GM21367 (cell line): ENCODE measurements at regions not wholly inside any gene's neighbourhood (a gene's known extent, or its start where the extent isn't known, plus 50 kb on each side); places are given as distances from the start of the nearest gene placed in this dataset.
"Not testable (repeated sequence)": the region's sequence is repeated elsewhere in the genome, so short reads cannot be mapped to it uniquely, and the experiment has no call there.

Source experiments
- ATAC-seq: cut with Tn5 transposase; IDR thresholded peaks from one replicate; pipeline ENCODE4 v1.9.1; 2021; ENCODE audit not compliant: unreplicated experiment

DNA sequence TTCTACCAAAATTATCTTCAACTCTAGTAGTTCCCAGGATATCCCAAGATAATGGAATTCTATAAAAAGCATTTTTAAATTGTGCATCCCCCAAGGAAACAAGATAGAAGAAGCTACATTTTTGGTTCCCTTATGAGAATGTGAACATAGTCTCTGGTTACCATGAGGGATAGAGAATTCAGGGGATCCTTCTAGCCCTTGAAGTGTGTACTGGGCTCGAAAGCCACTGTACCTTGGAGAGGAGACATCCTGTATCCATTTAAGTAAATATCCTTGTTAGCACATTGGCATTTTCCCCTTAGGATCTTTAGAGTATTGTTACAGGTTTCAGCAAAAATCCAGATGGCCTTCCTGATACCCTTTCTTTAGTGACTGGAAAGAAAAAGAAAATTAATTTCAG lies 228.5 kb downstream of the RTP5 start:
- no peak for ATAC-seq

GRCh38 chr2:242098445-242099128 lies 229.1 kb downstream of the RTP5 start:
- ATAC-seq, result no peak

GRCh38 chr2:242103093-242103492 lies 233.6 kb downstream of the RTP5 start:
- ATAC-seq, result not testable (repeated sequence)

- ATAC-seq, result not testable (repeated sequence)
These were observed 234.8 kb downstream of the RTP5 start for GRCh38 chr2:242104202-242104956.

- not testable (repeated sequence) for ATAC-seq
These were observed 237.5 kb downstream of the RTP5 start for GRCh38 chr2:242107065-242107464.

GRCh38 chr2:242108797-242109500 lies 239.4 kb downstream of the RTP5 start:
- not testable (repeated sequence) for ATAC-seq

GRCh38 chr2:242109819-242110218 lies 240.3 kb downstream of the RTP5 start:
- not testable (repeated sequence) for ATAC-seq

GRCh38 chr2:242111954-242112353 lies 242.4 kb downstream of the RTP5 start:
- not testable (repeated sequence) for ATAC-seq

DNA sequence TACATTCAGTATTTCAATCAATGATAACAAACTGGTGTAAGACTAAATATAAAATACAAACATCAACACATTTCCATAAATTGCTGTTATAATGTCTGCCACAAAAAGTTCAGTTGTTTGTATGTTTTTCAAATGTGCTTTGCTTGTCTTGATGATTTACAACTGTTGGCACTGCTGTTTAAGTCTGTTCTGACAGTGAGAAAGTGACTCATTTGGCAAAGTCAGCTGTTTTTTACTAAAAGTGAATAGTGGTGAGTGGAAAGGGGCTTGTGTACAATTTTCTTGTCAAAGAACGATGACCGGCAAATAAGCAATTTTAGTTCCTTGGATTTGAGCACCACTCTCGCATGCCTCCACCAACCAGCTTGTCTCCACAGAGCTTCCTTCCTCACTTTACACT lies 244.0 kb downstream of the RTP5 start:
- ATAC-seq, result not testable (repeated sequence)

DNA sequence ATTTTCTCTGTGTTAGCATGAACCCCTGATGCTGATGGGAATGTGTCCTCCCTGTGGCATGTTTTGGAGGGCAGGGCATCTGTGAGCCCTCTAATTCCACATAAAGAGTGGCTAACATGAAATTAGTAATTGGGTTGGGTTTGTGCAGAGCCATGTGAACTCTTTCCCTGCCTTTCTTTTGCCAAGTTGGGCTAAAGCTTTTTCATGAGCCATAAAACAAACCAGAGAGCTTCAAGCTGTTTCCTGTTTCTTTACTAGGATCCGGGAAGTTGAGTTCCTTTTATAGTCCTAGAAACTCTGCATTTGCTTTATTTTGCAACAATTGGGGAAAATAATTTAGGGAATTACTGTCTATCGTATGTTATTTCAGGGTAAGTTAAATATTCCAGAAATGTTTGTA lies 247.1 kb downstream of the RTP5 start:
- ATAC-seq, result not testable (repeated sequence)

DNA sequence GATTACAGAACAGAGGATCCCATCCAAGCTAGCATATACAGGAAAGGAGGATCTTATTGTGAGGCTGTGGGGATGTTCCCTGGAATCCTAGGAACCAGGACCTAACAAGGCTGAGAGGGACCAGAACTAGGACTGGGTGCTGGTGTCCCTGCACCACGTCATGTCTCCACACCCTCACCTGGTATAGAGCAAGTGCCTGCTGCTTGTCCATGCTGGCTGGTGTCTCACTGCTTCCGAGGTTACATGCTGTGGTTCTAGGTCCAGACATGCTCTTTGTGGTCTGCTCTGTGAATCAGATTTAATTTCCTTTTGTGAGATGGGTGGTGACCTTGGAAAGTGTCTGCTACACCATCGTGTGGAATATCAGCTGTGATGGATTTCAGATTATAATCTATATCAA lies 247.8 kb downstream of the RTP5 start:
- not testable (repeated sequence) for ATAC-seq

DNA sequence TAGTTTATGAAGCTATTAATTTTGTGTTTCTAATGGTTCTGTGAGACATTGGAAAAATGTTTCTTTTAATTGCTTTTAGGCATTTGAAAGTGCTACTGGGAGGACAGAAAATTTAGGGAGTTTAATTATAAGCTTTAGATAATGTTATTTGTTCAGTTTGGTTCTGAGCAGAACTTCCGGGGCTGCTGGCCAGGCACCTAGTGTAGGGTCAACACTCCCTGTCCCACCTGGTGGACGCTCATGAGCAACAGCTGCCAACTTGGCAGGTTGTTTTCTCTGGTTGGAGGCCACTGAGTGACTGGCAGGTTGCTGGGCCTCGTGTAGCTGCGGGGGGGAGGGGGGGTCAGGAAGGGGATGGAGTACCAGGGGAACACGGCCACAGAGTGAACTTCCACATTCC lies 250.2 kb downstream of the RTP5 start:
- ATAC-seq, result not testable (repeated sequence)

DNA sequence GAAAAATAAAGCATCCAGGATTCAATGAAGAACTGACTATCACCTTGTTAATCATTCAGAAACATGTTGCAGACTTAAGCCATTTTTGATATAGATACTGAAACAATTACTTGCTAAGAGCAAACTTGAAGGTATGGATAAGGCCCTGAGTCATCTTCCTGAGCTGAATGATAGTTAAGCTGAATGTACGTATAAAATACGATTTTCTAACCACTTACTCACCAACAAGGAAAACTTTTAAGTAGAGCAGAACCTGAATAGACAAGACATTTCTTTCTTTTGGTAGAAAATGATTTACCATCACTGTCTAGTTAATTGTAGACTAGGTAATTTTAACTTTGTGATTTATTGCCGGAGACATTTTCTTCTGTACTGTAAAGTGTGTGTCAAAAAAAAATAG lies 261.2 kb downstream of the RTP5 start:
- not testable (repeated sequence) for ATAC-seq

DNA sequence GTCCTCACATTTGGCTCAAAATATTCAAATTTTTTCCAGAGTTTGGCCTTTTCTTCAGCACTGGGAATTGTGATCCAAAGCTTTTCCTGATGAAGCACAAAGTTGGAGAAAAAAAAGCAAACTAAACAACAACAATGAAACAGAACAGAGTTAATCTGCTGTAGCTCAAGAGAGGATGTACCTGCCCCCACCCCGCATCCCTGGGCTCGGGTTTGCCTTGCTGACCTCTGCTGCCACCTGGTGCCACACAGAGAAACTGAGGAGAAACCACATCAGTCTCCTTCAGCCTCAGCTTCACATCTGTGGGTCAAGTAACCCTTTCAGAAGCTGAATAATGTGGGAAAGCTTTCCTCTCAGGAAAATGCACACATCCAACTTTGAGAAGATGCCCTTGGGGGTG lies 290.4 kb downstream of the RTP5 start:
- not testable (repeated sequence) for ATAC-seq

DNA sequence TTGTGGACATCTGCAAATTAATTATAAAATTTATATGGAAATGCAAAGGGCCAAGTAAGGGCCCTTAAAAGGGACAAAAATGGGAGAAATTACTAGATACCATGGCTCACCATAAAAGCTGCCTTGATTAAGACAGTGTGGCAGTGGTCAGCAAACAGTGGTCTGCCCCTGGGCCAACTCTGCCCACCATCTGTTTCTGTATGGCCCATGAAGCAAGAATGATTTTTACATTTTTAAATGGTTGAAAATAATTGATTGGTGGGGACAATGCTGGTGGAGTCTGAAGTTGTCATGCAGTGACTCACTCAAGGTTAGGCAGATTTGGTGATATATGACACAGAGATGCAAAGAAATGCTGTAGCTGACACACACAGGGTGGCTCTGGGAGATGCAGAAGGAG lies 295.6 kb downstream of the RTP5 start:
- ATAC-seq, result not testable (repeated sequence)

DNA sequence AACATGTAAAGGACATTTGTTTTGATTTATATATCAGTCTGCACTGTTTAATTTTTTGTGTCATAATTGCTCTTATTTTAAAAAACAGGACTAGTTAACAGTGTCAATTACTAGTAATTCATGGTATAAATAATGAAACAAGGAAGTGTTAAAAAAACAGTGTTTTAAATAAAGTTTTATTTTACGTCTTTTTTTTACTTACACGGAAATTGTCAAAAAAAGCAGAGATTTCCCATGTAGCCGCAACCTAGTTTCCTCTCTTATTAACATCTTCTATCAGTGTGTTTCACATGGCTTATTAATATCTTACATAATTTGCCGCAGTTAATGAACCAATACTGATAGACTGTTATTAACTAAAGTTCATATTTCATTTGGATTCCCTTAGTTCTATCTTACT lies 301.8 kb downstream of the RTP5 start:
- ATAC-seq, result not testable (repeated sequence)
